Endodermal cell (in vitro differentiated cells): ENCODE measurements at regions not wholly inside any gene's neighbourhood (a gene's known extent, or its start where the extent isn't known, plus 50 kb on each side); places are given as distances from the start of the nearest gene placed in this dataset.

Experiments
- DNase-seq: peaks from one replicate; pipeline ENCODE4 v3.0.0-alpha.2; 2017
- H3K27ac ChIP-seq: 2 replicates; pipeline ENCODE4 v1.5.1; 2013; ENCODE audit warnings: mild to moderate bottlenecking, low read depth, low read length, moderate library complexity
- H3K27me3 ChIP-seq: 2 replicates; pipeline ENCODE4 v1.6.1; 2013; ENCODE audit warnings: mild to moderate bottlenecking, low read length, moderate library complexity; ENCODE audit not compliant: insufficient read depth, control insufficient read depth, poor library complexity, severe bottlenecking
- H3K36me3 ChIP-seq: 2 replicates; pipeline ENCODE4 v1.7.0; 2013; ENCODE audit warnings: mild to moderate bottlenecking, low read length, moderate library complexity; ENCODE audit not compliant: control insufficient read depth, insufficient read depth
- H3K4me1 ChIP-seq: one replicate; pipeline ENCODE4 v1.7.0; 2013; ENCODE audit warnings: low read length; ENCODE audit not compliant: control insufficient read depth, insufficient read depth
- H3K4me3 ChIP-seq: 2 replicates; pipeline ENCODE4 v1.5.1; 2013; ENCODE audit warnings: mild to moderate bottlenecking, low read length, moderate library complexity
- H3K9ac ChIP-seq: 2 replicates; pipeline ENCODE4 v1.6.1; 2013; ENCODE audit warnings: mild to moderate bottlenecking, low read length, moderate library complexity; ENCODE audit not compliant: poor library complexity, severe bottlenecking; ENCODE audit errors: extremely low read depth
- H3K9me3 ChIP-seq: 2 replicates; pipeline ENCODE4 v1.6.1; 2013; ENCODE audit warnings: mild to moderate bottlenecking, low read length, moderate library complexity; ENCODE audit not compliant: control insufficient read depth
- H3K27ac Mint-ChIP-seq: 2 replicates; pipeline ENCODE4 v1.8.0; 2020; ENCODE audit warnings: mixed read lengths
- H3K27me3 Mint-ChIP-seq: 2 replicates; pipeline ENCODE4 v1.8.0; 2021; ENCODE audit warnings: mild to moderate bottlenecking, mixed read lengths; ENCODE audit not compliant: insufficient read depth
- H3K36me3 Mint-ChIP-seq: 2 replicates; pipeline ENCODE4 v1.8.0; 2020; ENCODE audit warnings: low read depth, mixed read lengths
- H3K4me1 Mint-ChIP-seq: 2 replicates; pipeline ENCODE4 v1.8.0; 2020; ENCODE audit warnings: mixed read lengths
- H3K4me3 Mint-ChIP-seq: 2 replicates; pipeline ENCODE4 v1.8.0; 2020; ENCODE audit warnings: mild to moderate bottlenecking, moderate library complexity, mixed read lengths
- H3K9me3 Mint-ChIP-seq: 2 replicates; pipeline ENCODE4 v1.8.0; 2020; ENCODE audit warnings: mild to moderate bottlenecking, mixed read lengths
- CTCF ChIP-seq: fragments of 200-600 bp; sonication (generic); conservative IDR thresholded peaks from 2 replicates; pipeline ENCODE4 v1.5.0; 2021; ENCODE audit warnings: antibody characterized with exemption, mild to moderate bottlenecking
- WGBS, 2 experiments: methylation state at CpG; one replicate each; pipeline versions ENCODE4 v1.1.5 to v1.1.7; 2013; ENCODE audit warnings: missing lambda C conversion rate in 2 of 2, mixed read lengths in 1 of 2; ENCODE audit not compliant: insufficient coverage in 1 of 2, insufficient read length in 1 of 2; 5-methylcytosine and 5-hydroxymethylcytosine counted together

GRCh38 chr10:9745158-9745557, 1272.5 kb upstream of the CELF2 start:
- peaks cover 16% of the 10 kb centered on the region for H3K9me3 ChIP-seq
- Mint-ChIP-seq H3K4me3 (no peak overlapping the region), H3K4me1 (no peaks in the 10 kb centered on the region), H3K36me3 (peaks cover 3% of the 10 kb centered on the region), H3K27ac (no peak overlapping the region), H3K9me3 (peaks cover 10% of the 10 kb centered on the region), H3K27me3 (no peaks in the 10 kb centered on the region)
- WGBS, 2 experiments: 78 to 85% methylated on average over 1 of the region's 1 CpG
- no peaks in the 10 kb centered on the region for H3K27me3 ChIP-seq
- no peaks in the 10 kb centered on the region for H3K4me1 ChIP-seq
- no peak overlapping the region for H3K9ac ChIP-seq
- H3K27ac ChIP-seq: no peak overlapping the region
- H3K36me3 ChIP-seq: no peaks in the 10 kb centered on the region
- TF ChIP-seq CTCF: no peak
- H3K4me3 ChIP-seq: no peak overlapping the region
- no peak for DNase-seq

- Histone ChIP-seq H3K27ac (no peak overlapping the region), H3K36me3 (no peaks in the 10 kb centered on the region), H3K9me3 (no peaks in the 10 kb centered on the region), H3K4me3 (no peak overlapping the region), H3K27me3 (no peaks in the 10 kb centered on the region), H3K4me1 (no peaks in the 10 kb centered on the region), H3K9ac (no peak overlapping the region)
- Mint-ChIP-seq H3K27me3 (no peaks in the 10 kb centered on the region), H3K36me3 (no peaks in the 10 kb centered on the region), H3K9me3 (peaks cover 4% of the 10 kb centered on the region), H3K4me3 (no peak overlapping the region), H3K4me1 (no peaks in the 10 kb centered on the region), H3K27ac (no peak overlapping the region)
- no peak for DNase-seq
- WGBS, 2 experiments: 88 to 91% methylated on average over 4 to 6 of the region's 6 CpGs
- TF ChIP-seq CTCF: no peak
Measured at GRCh38 chr10:9757176-9757575, 1260.5 kb upstream of the CELF2 start.

- no peak for TF ChIP-seq CTCF
- DNase-seq: no peak
- Mint-ChIP-seq H3K9me3 (peaks cover 4% of the 10 kb centered on the region), H3K27ac (no peak overlapping the region), H3K27me3 (no peaks in the 10 kb centered on the region), H3K4me3 (no peak overlapping the region), H3K4me1 (no peaks in the 10 kb centered on the region), H3K36me3 (no peaks in the 10 kb centered on the region)
- no peaks in the 10 kb centered on the region for H3K9me3 ChIP-seq
- H3K4me1 ChIP-seq: no peaks in the 10 kb centered on the region
- WGBS, 2 experiments: 78 to 92% methylated on average over 3 of the region's 3 CpGs
- no peaks in the 10 kb centered on the region for H3K27me3 ChIP-seq
- H3K9ac ChIP-seq: no peak overlapping the region
- no peak overlapping the region for H3K4me3 ChIP-seq
- no peak overlapping the region for H3K27ac ChIP-seq
- no peaks in the 10 kb centered on the region for H3K36me3 ChIP-seq
Measured at GRCh38 chr10:9759596-9759995, 1258.1 kb upstream of the CELF2 start.
